GM12878 (cell line): ENCODE measurements at regions not wholly inside any gene's neighbourhood (a gene's known extent, or its start where the extent isn't known, plus 50 kb on each side); places are given as distances from the start of the nearest gene placed in this dataset.

Experiments
- BCL11A ChIP-seq: IDR thresholded peaks from 2 replicates; pipeline ENCODE4 v1.6.1; 2011; ENCODE audit warnings: low read depth, low read length
- CHD1 ChIP-seq: IDR thresholded peaks from 2 replicates; pipeline ENCODE4 v1.6.1; 2012; ENCODE audit warnings: low read depth, low read length, improper control_type of control experiment
- CHD2 ChIP-seq: IDR thresholded peaks from 2 replicates; pipeline ENCODE4 v1.6.1; 2011; ENCODE audit warnings: low read depth, low read length, improper control_type of control experiment, borderline replicate concordance
- E2F8 ChIP-seq: fragments of 450-650 bp; IDR thresholded peaks from 2 replicates; pipeline ENCODE4 v1.6.1; 2018; ENCODE audit warnings: mild to moderate bottlenecking, low read depth, moderate library complexity; ENCODE audit not compliant: partially characterized antibody
- EGR1 ChIP-seq, 2 experiments: IDR thresholded peaks; 1 replicate in 1 of 2; 2 replicates in 1 of 2; pipeline ENCODE4 v1.6.1; 2011 to 2012; ENCODE audit warnings: low read depth in 2 of 2, low read length in 2 of 2, borderline replicate concordance in 1 of 2, mild to moderate bottlenecking in 1 of 2, moderate library complexity in 1 of 2
- IKZF2 ChIP-seq, 2 experiments: fragments of 450-650 bp; IDR thresholded peaks; 2 replicates each; pipeline ENCODE4 v1.6.1; 2017; ENCODE audit warnings: mild to moderate bottlenecking in 2 of 2, moderate library complexity in 2 of 2
- MYB ChIP-seq: fragments of 150-350 bp; IDR thresholded peaks from 2 replicates; pipeline ENCODE4 v1.6.1; 2014; ENCODE audit warnings: mild to moderate bottlenecking, low read depth, low read length, borderline replicate concordance
- PBX3 ChIP-seq: IDR thresholded peaks from 2 replicates; pipeline ENCODE4 v1.6.1; 2011; ENCODE audit warnings: mild to moderate bottlenecking, low read depth, low read length, moderate library complexity; ENCODE audit not compliant: insufficient replicate concordance
- RAD21 ChIP-seq: IDR thresholded peaks from 2 replicates; pipeline ENCODE4 v1.6.1; 2011; ENCODE audit warnings: mild to moderate bottlenecking, low read depth, low read length, moderate library complexity; ENCODE audit not compliant: insufficient read depth
- YY1 ChIP-seq: IDR thresholded peaks from 2 replicates; pipeline ENCODE4 v1.6.1; 2011; ENCODE audit warnings: low read depth, mild to moderate bottlenecking, low read length
- ZNF592 ChIP-seq: fragments of 450-650 bp; IDR thresholded peaks from 2 replicates; pipeline ENCODE4 v1.6.1; 2017; ENCODE audit warnings: mild to moderate bottlenecking, moderate library complexity
- ZZZ3 ChIP-seq: IDR thresholded peaks from 2 replicates; pipeline ENCODE4 v1.6.1; 2011; ENCODE audit warnings: low read depth; ENCODE audit not compliant: control insufficient read depth, insufficient read length
- TF ChIP-seq, protein P1 (sequence below): fragments of 450-650 bp; IDR thresholded peaks from 2 replicates; pipeline ENCODE4 v1.6.1; 2017; ENCODE audit warnings: mild to moderate bottlenecking, moderate library complexity
- TF ChIP-seq, protein P2 (sequence below): IDR thresholded peaks from 2 replicates; pipeline ENCODE4 v1.6.1; 2012; ENCODE audit warnings: low read length, inconsistent platforms

DNA sequence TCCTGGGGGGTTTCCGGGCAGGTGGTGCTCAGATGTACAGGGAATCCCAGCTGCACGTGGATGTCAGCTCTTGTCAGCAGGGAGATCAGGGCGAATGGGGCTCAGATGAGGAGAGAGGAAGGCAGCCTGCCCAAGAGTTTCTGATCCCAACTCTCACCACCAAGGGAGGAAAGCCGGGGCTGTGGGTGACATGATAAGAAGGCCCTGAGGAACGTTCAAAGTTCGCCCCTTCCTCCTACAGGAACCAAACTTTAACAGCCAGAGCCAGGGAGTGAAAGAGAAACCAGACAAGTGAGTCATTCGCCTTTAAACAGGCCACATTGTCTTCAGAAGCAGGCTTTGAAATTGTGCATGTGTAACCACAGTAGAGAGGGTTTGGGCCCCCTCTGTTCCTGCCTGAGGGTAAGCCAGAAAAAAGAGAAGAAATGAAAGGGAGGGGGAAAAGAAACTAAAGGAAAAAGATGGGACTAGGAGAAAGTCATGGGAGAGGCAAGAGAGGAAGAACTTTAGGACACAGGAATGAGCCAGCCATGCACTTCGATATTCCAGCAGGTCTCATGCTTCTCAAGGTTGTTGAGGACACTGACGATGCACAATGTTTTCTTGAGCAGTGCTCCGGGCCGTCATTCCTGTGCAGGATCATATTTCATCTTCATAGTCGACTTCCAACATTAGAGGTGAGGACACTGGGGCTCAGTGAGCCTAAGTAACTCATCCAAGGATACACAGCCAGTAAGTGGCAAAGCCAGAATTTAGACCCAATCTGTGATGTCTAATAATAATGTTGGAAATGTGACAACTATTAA is 691.4 kb upstream of the TBX3 start (continued):
- TF ChIP-seq, protein P1, sequence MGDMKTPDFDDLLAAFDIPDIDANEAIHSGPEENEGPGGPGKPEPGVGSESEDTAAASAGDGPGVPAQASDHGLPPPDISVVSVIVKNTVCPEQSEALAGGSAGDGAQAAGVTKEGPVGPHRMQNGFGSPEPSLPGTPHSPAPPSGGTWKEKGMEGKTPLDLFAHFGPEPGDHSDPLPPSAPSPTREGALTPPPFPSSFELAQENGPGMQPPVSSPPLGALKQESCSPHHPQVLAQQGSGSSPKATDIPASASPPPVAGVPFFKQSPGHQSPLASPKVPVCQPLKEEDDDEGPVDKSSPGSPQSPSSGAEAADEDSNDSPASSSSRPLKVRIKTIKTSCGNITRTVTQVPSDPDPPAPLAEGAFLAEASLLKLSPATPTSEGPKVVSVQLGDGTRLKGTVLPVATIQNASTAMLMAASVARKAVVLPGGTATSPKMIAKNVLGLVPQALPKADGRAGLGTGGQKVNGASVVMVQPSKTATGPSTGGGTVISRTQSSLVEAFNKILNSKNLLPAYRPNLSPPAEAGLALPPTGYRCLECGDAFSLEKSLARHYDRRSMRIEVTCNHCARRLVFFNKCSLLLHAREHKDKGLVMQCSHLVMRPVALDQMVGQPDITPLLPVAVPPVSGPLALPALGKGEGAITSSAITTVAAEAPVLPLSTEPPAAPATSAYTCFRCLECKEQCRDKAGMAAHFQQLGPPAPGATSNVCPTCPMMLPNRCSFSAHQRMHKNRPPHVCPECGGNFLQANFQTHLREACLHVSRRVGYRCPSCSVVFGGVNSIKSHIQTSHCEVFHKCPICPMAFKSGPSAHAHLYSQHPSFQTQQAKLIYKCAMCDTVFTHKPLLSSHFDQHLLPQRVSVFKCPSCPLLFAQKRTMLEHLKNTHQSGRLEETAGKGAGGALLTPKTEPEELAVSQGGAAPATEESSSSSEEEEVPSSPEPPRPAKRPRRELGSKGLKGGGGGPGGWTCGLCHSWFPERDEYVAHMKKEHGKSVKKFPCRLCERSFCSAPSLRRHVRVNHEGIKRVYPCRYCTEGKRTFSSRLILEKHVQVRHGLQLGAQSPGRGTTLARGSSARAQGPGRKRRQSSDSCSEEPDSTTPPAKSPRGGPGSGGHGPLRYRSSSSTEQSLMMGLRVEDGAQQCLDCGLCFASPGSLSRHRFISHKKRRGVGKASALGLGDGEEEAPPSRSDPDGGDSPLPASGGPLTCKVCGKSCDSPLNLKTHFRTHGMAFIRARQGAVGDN: peak; percentile 63; the same call in 1 of the 2 replicates
- TF ChIP-seq PBX3 (no peak), BCL11A (peak; percentile 31; the same call in 1 of the 2 replicates), CHD1 (no peak), RAD21 (peak; percentile 20; the same call in 1 of the 2 replicates), E2F8 (no peak), CHD2 (no peak), IKZF2 (IDR thresholded peaks at IDR 0.05) (peak; percentile 59 to 68; a peak in 3 of 4 replicates), EGR1 (IDR thresholded peaks at IDR 0.05; ENCODE audit: borderline replicate concordance in 1 of 2, low read depth in 2 of 2, low read length in 2 of 2) (0 out of 3 replicates have a peak, but pooled peaks of 1 of the 2 experiments have one; percentile 11), ZNF592 (no peak), MYB (no peak), ZZZ3 (no peak), YY1 (peak; percentile 49; the same call in 1 of the 2 replicates)
- TF ChIP-seq, protein P2, sequence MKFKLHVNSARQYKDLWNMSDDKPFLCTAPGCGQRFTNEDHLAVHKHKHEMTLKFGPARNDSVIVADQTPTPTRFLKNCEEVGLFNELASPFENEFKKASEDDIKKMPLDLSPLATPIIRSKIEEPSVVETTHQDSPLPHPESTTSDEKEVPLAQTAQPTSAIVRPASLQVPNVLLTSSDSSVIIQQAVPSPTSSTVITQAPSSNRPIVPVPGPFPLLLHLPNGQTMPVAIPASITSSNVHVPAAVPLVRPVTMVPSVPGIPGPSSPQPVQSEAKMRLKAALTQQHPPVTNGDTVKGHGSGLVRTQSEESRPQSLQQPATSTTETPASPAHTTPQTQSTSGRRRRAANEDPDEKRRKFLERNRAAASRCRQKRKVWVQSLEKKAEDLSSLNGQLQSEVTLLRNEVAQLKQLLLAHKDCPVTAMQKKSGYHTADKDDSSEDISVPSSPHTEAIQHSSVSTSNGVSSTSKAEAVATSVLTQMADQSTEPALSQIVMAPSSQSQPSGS: 0 out of 2 replicates have a peak, but pooled peaks have one; percentile 40
